ENCODE measurements at regions not wholly inside any gene's neighbourhood (a gene's known extent, or its start where the extent isn't known, plus 50 kb on each side); places are given as distances from the start of the nearest gene placed in this dataset.
"Not testable (repeated sequence)": the region's sequence is repeated elsewhere in the genome, so short reads cannot be mapped to it uniquely, and the experiment has no call there.

- not testable (repeated sequence) for TF ChIP-seq PRDM10 (tag by site-specific recombination; IDR thresholded peaks at IDR 0.05); ZFHX2 (tag by site-specific recombination; conservative IDR thresholded peaks at IDR 0.05); ZNF202 (tag by site-specific recombination; IDR thresholded peaks at IDR 0.05; ENCODE audit: borderline replicate concordance); ZNF148 (tag by site-specific recombination; IDR thresholded peaks at IDR 0.05; ENCODE audit: borderline replicate concordance); ZBTB26 (tag by site-specific recombination; optimal IDR thresholded peaks at IDR 0.05); ZBTB20 (tag by site-specific recombination; IDR thresholded peaks at IDR 0.05); CTCF (tag by site-specific recombination; IDR thresholded peaks at IDR 0.05); ZNF155 (tag by site-specific recombination; IDR thresholded peaks at IDR 0.05); ZNF664 (tag by site-specific recombination; IDR thresholded peaks at IDR 0.05)
Measured at GRCh38 chr17:21782604-21783003, 90.3 kb downstream of the KCNJ18 start.

Measured in HEK293 (cell line).